ENCODE measurements at regions not wholly inside any gene's neighbourhood (a gene's known extent, or its start where the extent isn't known, plus 50 kb on each side); places are given as distances from the start of the nearest gene placed in this dataset.

GRCh38 chr2:56801770-56802169 lies 618.0 kb downstream of the CCDC85A start:
- peaks cover 4 to 5% of the 10 kb centered on the region in 2 experiments for H3K4me1 Mint-ChIP-seq
- Histone ChIP-seq H4K91ac (ENCODE audit: insufficient read length, low read depth, low read length) (no peak overlapping the region), H3K4me1 (ENCODE audit: insufficient read depth, low read length) (peaks cover 2% of the 10 kb centered on the region; the same call in 1 of the 2 replicates), H3K79me1 (ENCODE audit: insufficient read depth, low read depth, low read length, poor library complexity, severe bottlenecking) (no peaks in the 10 kb centered on the region), H4K20me1 (ENCODE audit: control insufficient read depth, insufficient read depth, insufficient read length) (no peaks in the 10 kb centered on the region), H2BK20ac (ENCODE audit: low read depth, low read length, poor library complexity, severe bottlenecking) (no peak overlapping the region), H3K27ac (ENCODE audit: insufficient read length, low read depth, low read length) (no peak overlapping the region), H2BK12ac (ENCODE audit: insufficient read length, low read depth, low read length) (no peak overlapping the region), H2AFZ (ENCODE audit: low read length) (no peak overlapping the region), H4K5ac (ENCODE audit: insufficient read length, low read depth, low read length) (no peak overlapping the region), H2BK120ac (ENCODE audit: low read depth, low read length, poor library complexity, severe bottlenecking) (no peak overlapping the region), H3K23me2 (ENCODE audit: insufficient read length, low read depth, low read length, poor library complexity, severe bottlenecking) (no peaks in the 10 kb centered on the region), H2AK5ac (ENCODE audit: insufficient read length, low read length) (no peak overlapping the region), H3K79me2 (ENCODE audit: insufficient read depth, low read length) (no peaks in the 10 kb centered on the region), H3K27me3 (ENCODE audit: insufficient read depth, low read length) (no peaks in the 10 kb centered on the region), H3K9ac (ENCODE audit: extremely low read depth, insufficient read length, low read length) (no peak overlapping the region), H3K4me2 (ENCODE audit: insufficient read depth, insufficient read length, low read length) (no peak overlapping the region), H3T11ph (ENCODE audit: low read length) (no peak overlapping the region), H4K8ac (replicated peaks; ENCODE audit: insufficient read length, low read depth, low read length) (no peak overlapping the region), H2BK15ac (ENCODE audit: low read depth, low read length) (no peak overlapping the region), H3K9me3 (ENCODE audit: control insufficient read depth, low read depth, low read length) (no peaks in the 10 kb centered on the region), H3K23ac (ENCODE audit: insufficient read length, low read depth, low read length) (no peak overlapping the region), H3K56ac (ENCODE audit: insufficient read length, low read depth, low read length) (no peak overlapping the region), H3K18ac (ENCODE audit: insufficient read length, low read depth, low read length) (no peak overlapping the region), H3K4ac (ENCODE audit: low read depth, low read length) (no peak overlapping the region), H2BK5ac (ENCODE audit: insufficient read length, low read length) (no peak overlapping the region), H3K14ac (ENCODE audit: insufficient read depth, low read length) (no peak overlapping the region)
- no peak overlapping the region for H3K27ac Mint-ChIP-seq
- H3K36me3 Mint-ChIP-seq (ENCODE audit: insufficient read depth in 1 of 3, low read depth in 3 of 3): no peaks in the 10 kb centered on the region
- DNase-seq: no peak
- WGBS (ENCODE audit: extremely low coverage, insufficient read length, low lambda C conversion rate): no CpG with 5 or more reads among the region's 3 CpGs
- TF ChIP-seq CTCF (conservative IDR thresholded peaks at IDR 0.05): no peak
- no peaks in the 10 kb centered on the region for H3K27me3 Mint-ChIP-seq (ENCODE audit: low read depth)
- H3K9me3 Mint-ChIP-seq: no peaks in the 10 kb centered on the region
- no peak overlapping the region for H3K4me3 Mint-ChIP-seq

Measured in H9 (cell line).